ES-I3 (cell line): ENCODE measurements at regions not wholly inside any gene's neighbourhood (a gene's known extent, or its start where the extent isn't known, plus 50 kb on each side); places are given as distances from the start of the nearest gene placed in this dataset.

Source experiments
- H3K36me3 ChIP-seq: 2 replicates; pipeline ENCODE4 v1.6.1; 2013; ENCODE audit warnings: mild to moderate bottlenecking, low read length, control low read depth, moderate library complexity; ENCODE audit not compliant: insufficient read depth
- H3K4me1 ChIP-seq: 2 replicates; pipeline ENCODE4 v1.6.1; 2013; ENCODE audit warnings: mild to moderate bottlenecking, control low read depth, low read length; ENCODE audit not compliant: insufficient read depth
- H3K9ac ChIP-seq: 2 replicates; pipeline ENCODE4 v1.6.1; 2013; ENCODE audit warnings: low read depth, mild to moderate bottlenecking, low read length, moderate library complexity
- H3K9me3 ChIP-seq: 2 replicates; pipeline ENCODE4 v1.6.1; 2013; ENCODE audit warnings: mild to moderate bottlenecking, low read length, moderate library complexity; ENCODE audit not compliant: control insufficient read depth, insufficient read depth

DNA sequence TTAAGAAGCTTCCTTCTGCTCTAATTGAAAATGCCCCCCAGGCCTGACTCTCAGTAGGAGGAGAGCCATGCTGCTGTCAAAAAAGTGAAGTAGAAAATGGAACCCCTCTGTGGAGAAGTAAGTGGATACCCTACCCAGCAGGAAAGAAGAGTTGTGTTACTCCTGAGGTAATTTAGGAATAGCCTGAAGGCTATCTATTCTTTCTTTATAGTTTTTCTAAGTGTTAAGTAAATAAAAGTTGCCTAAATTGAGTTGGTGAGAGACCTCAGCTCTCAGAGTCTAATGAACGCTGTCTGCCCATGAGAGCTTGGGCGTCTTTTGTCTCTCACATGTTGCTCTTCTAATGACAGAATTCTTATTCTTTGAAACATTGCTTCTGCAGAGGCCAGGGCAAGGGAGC lies 116.2 kb downstream of the NSUN3 start:
- Histone ChIP-seq H3K9ac (no peak overlapping the region), H3K9me3 (no peaks in the 10 kb centered on the region), H3K36me3 (no peaks in the 10 kb centered on the region), H3K4me1 (no peaks in the 10 kb centered on the region)

- H3K4me1 ChIP-seq = no peaks in the 10 kb centered on the region
- no peaks in the 10 kb centered on the region for H3K9me3 ChIP-seq
- H3K9ac ChIP-seq = no peak overlapping the region
- no peaks in the 10 kb centered on the region for H3K36me3 ChIP-seq
These were observed 120.7 kb downstream of the NSUN3 start for GRCh38 chr3:94183551-94183950.

- Histone ChIP-seq H3K36me3 (no peaks in the 10 kb centered on the region), H3K9me3 (no peaks in the 10 kb centered on the region)
These were observed 121.9 kb downstream of the NSUN3 start for GRCh38 chr3:94184781-94185180.

GRCh38 chr3:94185753-94186152 lies 122.9 kb downstream of the NSUN3 start:
- Histone ChIP-seq H3K9me3 (no peaks in the 10 kb centered on the region), H3K9ac (no peak overlapping the region), H3K4me1 (no peaks in the 10 kb centered on the region), H3K36me3 (no peaks in the 10 kb centered on the region)

More at GRCh38 chr3:94184781-94185180, 121.9 kb downstream of the NSUN3 start:
- Histone ChIP-seq H3K4me1 (no peaks in the 10 kb centered on the region), H3K9ac (no peak overlapping the region)

GRCh38 chr3:94187697-94188096 lies 124.8 kb downstream of the NSUN3 start:
- H3K36me3 ChIP-seq = no peaks in the 10 kb centered on the region
- no peaks in the 10 kb centered on the region for H3K9me3 ChIP-seq
- no peak overlapping the region for H3K9ac ChIP-seq
- H3K4me1 ChIP-seq = no peaks in the 10 kb centered on the region

GRCh38 chr3:94195381-94195780 lies 132.5 kb downstream of the NSUN3 start:
- H3K9me3 ChIP-seq = no peaks in the 10 kb centered on the region; the same call in 1 of the 2 replicates
- no peaks in the 10 kb centered on the region for H3K36me3 ChIP-seq
- H3K4me1 ChIP-seq = no peaks in the 10 kb centered on the region
- no peak overlapping the region for H3K9ac ChIP-seq

- Histone ChIP-seq H3K36me3 (no peaks in the 10 kb centered on the region), H3K4me1 (no peaks in the 10 kb centered on the region), H3K9ac (no peak overlapping the region), H3K9me3 (no peaks in the 10 kb centered on the region; the same call in 1 of the 2 replicates)
These were observed 143.4 kb downstream of the NSUN3 start for GRCh38 chr3:94206291-94206690.

- H3K36me3 ChIP-seq = no peaks in the 10 kb centered on the region
- H3K4me1 ChIP-seq = no peaks in the 10 kb centered on the region
- H3K9me3 ChIP-seq = no peaks in the 10 kb centered on the region; the same call in 1 of the 2 replicates
- H3K9ac ChIP-seq = no peak overlapping the region
These were observed 147.4 kb downstream of the NSUN3 start for GRCh38 chr3:94210256-94210655.

- H3K4me1 ChIP-seq = no peaks in the 10 kb centered on the region
- H3K36me3 ChIP-seq = no peaks in the 10 kb centered on the region
- H3K9me3 ChIP-seq = no peaks in the 10 kb centered on the region
- H3K9ac ChIP-seq = no peak overlapping the region
These were observed 154.5 kb downstream of the NSUN3 start for GRCh38 chr3:94217406-94217805.

DNA sequence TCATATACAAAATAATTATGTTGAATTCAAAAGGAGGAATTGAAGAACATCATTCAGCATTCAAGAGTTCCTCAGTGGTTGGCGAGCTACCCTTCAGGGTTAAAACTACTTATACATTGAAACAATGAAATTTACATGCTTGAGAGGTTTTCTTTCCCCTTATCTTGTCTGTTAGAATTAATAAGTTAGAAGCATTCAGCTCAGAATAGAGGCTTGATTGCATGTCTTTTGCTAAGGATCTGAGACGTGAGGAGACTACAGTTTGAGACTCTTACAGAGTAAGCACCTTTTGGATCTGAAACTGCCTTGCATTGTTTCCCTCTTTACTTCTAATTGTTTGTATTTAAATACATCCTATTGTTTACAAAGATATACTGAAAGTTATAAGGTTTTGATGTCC lies 157.6 kb downstream of the NSUN3 start:
- Histone ChIP-seq H3K9me3 (no peaks in the 10 kb centered on the region), H3K4me1 (no peaks in the 10 kb centered on the region), H3K36me3 (no peaks in the 10 kb centered on the region), H3K9ac (no peak overlapping the region)

DNA sequence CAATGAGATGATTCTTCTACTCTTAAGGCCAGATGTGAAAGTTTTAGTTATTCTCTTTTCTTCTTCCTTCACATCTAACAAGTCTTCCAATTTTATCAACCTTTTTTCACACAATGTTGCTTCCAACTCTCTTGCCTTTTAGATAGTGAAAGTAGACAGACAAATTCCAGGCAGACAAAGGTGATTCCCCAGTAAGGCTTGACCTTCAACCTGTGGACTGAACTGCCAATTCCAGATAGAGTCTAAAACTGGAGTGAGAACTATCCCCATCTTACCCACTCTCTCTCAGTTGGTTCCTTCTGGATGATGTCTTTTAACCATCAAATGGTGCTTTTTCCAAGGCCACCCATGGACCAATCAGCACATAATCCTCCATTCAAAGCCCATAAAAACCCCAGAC lies 159.0 kb downstream of the NSUN3 start:
- H3K9ac ChIP-seq = no peak overlapping the region

DNA sequence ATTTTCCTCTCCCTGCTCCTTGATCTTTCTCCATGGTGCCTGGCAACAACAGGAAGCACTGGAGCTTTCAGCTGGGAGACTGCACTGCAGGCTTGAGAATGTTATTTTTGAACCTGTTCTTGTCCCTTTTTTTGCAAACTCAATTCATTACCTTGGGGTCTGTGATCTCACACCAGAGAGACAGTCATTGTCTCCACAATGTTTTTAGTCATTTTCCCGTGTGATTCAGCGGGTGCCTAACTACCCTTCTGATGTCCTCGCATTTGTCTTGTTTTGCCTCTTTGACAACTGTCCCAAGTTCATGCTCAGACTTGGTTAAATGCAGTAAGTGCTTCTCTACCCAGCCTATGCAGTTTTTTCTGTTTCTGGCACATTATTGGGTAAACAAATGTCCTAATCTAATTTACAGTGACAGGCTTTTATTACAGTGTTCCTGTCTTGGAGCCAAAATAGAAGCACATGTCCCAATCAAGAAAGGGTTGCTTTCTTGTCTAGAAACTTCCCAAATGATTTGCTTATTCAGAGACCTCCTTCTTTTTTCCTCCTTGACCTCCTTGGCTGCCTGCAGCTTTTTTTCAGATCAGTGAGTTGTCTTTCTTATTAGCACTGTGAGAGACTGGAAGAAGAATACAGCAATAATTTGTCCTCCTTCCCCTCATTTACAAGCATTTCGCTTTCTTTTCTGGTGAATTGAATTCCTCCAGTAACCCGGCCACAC lies 162.4 kb downstream of the NSUN3 start:
- Histone ChIP-seq H3K4me1 (0 out of 2 replicates have a peak, but pooled peaks cover 5% of the 10 kb centered on the region), H3K36me3 (no peaks in the 10 kb centered on the region), H3K9ac (no peak overlapping the region), H3K9me3 (no peaks in the 10 kb centered on the region)

More for the DNA sequence above, 159.0 kb downstream of the NSUN3 start:
- H3K9me3 ChIP-seq = no peaks in the 10 kb centered on the region
- 0 out of 2 replicates have a peak, but pooled peaks cover 5% of the 10 kb centered on the region for H3K4me1 ChIP-seq
- H3K36me3 ChIP-seq = no peaks in the 10 kb centered on the region

GRCh38 chr3:94226078-94226477 lies 163.2 kb downstream of the NSUN3 start:
- 0 out of 2 replicates have a peak, but pooled peaks cover 5% of the 10 kb centered on the region for H3K4me1 ChIP-seq
- H3K9ac ChIP-seq = no peak overlapping the region
- no peaks in the 10 kb centered on the region for H3K9me3 ChIP-seq
- H3K36me3 ChIP-seq = no peaks in the 10 kb centered on the region

DNA sequence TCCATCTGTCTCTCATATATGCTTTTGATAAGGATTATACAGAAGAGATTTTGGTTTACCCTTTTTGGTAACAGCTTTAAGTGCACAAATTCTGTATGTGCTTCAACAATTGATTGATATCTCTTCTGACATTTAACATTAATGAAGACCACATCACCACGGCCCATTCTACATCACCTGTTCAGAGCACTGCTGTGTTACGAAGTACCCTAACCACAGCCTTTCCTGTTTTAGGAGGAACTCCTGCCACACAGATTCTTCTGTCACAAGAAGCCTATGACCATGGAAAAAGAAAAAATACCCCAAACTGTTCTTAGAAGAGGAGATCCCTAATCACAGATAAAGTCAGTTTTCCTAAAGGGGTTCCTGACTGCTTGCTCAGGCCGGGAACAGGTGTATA lies 170.1 kb downstream of the NSUN3 start:
- no peaks in the 10 kb centered on the region for H3K9me3 ChIP-seq
- H3K36me3 ChIP-seq = no peaks in the 10 kb centered on the region
- H3K9ac ChIP-seq = no peak overlapping the region
- H3K4me1 ChIP-seq = no peaks in the 10 kb centered on the region

DNA sequence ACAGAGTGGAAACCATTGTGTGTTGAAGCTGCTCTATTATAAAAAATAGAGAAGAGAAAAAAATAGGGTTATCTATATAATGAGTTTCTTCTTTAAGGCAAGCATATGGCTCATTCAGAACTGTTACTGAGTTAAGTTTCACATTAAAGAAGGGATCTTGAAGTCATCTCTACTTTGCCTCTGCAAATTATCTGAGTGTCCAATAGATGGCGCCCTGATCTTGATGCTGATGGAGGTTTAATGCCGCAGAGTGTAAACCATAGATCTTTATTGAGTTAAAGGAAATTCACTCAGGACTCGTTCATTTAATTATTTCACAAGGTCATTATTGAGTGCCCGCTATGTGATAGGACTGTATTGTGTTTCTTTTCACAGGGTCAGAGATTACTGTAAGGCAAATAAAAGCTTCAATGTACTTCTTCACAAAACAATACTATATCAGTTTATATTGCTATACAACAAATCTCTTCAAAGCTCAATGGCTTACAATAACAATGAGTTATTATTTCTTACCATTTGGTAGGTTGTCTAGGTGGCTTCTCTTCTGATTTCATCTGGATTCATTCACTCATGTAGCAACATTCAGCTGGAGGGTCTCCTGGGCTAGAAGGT lies 171.4 kb downstream of the NSUN3 start:
- Histone ChIP-seq H3K36me3 (no peaks in the 10 kb centered on the region), H3K9me3 (no peaks in the 10 kb centered on the region), H3K9ac (no peak overlapping the region), H3K4me1 (no peaks in the 10 kb centered on the region)
